AG04449 (cell line): ENCODE measurements at regions not wholly inside any gene's neighbourhood (a gene's known extent, or its start where the extent isn't known, plus 50 kb on each side); places are given as distances from the start of the nearest gene placed in this dataset.

Experiments
- CTCF ChIA-PET: fragments of 350-600 bp; formaldehyde crosslinking; extraction: SDS; loops from one replicate; lab custom pipeline; 2021; ENCODE audit warnings: antibody characterized with exemption; lab: Yijun Ruan, JAX
- POLR2A ChIA-PET: fragments of 400-600, 350-600 bp; formaldehyde crosslinking; extraction: SDS; loops from one replicate; lab custom pipeline; 2020; ENCODE audit warnings: antibody characterized with exemption, inconsistent platforms; lab: Yijun Ruan, JAX
- DNase-seq: peaks from one replicate; pipeline ENCODE4 v3.0.0-alpha.2; 2010; ENCODE audit warnings: low read depth, low spot score
- H3K4me3 ChIP-seq: 2 replicates; pipeline ENCODE4 v1.5.1; 2011; ENCODE audit warnings: low read depth, mild to moderate bottlenecking, control low read depth, low read length
- TF ChIP-seq, protein P1 (sequence below): IDR thresholded peaks from one replicate; pipeline ENCODE4 v1.5.1; 2011; ENCODE audit warnings: mild to moderate bottlenecking, moderate library complexity, low read length, control low read depth, inconsistent platforms; ENCODE audit not compliant: insufficient read depth; ENCODE audit errors: missing control alignments

DNA sequence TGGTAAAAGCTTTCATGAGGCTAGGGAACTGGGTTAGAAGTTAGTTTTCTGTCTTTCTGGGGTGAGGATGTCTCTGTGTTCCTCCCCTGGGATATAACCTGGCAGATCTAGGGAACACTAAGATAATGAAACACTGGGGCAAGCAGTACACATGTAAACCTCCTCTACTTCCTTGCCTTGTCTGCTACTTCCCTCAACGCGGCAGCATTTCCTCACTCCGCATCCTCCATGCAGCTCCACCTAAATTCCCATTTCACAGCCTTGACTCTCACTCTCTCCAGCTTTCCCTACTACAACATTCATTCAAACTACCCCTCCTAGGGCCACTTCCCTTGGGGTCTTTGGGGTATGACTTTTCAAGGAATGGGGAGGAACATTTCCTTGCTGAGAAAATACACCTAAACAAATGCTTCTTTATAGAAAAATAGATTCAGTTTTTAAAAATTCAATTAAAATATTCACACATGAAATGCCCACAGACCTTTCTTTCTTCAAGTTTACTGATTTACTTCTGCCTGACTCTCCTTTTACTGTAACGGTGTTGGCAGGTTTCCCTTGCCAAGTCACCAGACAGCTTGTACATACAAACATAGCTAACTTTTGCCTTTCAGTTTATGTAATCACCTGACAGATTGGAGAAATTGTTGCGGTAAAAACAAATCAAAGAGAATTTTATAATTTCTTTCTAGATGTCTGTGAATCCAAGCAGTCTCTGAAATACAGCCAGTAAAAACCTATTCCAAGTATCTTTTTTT lies 90.1 kb downstream of the TNFSF18 start:
- H3K4me3 ChIP-seq = no peak overlapping the region
- POLR2A ChIA-PET = interaction anchor here (0.6 to 2.3 kb wide), 3 partner anchors 32 to 242 kb away, joined by 3 to 6 read pairs (median 4); no protein-coding TSS in a partner anchor
- no peak for DNase-seq
- CTCF ChIA-PET = interaction anchor here (0.7 to 2.5 kb wide), 5 partner anchors 134 to 243 kb away, joined by 3 to 9 read pairs (median 7); no protein-coding TSS in a partner anchor
- TF ChIP-seq, protein P1, sequence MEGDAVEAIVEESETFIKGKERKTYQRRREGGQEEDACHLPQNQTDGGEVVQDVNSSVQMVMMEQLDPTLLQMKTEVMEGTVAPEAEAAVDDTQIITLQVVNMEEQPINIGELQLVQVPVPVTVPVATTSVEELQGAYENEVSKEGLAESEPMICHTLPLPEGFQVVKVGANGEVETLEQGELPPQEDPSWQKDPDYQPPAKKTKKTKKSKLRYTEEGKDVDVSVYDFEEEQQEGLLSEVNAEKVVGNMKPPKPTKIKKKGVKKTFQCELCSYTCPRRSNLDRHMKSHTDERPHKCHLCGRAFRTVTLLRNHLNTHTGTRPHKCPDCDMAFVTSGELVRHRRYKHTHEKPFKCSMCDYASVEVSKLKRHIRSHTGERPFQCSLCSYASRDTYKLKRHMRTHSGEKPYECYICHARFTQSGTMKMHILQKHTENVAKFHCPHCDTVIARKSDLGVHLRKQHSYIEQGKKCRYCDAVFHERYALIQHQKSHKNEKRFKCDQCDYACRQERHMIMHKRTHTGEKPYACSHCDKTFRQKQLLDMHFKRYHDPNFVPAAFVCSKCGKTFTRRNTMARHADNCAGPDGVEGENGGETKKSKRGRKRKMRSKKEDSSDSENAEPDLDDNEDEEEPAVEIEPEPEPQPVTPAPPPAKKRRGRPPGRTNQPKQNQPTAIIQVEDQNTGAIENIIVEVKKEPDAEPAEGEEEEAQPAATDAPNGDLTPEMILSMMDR = no peak

DNA sequence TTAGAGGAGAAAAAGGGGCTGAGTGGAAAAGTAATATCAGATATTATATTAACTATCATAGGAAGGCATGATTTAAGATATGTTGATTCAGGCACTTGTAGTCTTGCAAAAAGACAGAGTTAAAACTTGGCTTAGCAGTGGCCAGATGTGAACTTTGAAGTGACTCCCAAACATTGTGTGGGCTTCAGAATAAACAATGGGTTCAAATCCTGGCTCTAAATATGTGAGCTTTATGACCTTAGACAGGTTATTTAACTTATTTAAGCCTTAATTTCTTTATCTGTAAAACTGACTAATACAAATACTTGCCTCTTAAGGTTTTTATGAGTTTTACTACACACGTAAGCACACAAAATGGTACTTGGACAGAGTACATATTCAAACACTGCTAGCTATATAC lies 85.9 kb downstream of the TNFSF18 start:
- H3K4me3 ChIP-seq = no peak overlapping the region
- TF ChIP-seq, protein P1 = no peak
- ChIA-PET CTCF (interaction anchor here (0.9 to 1.1 kb wide), 3 partner anchors 27 to 237 kb away, joined by 3 read pairs; no protein-coding TSS in a partner anchor), POLR2A (no interaction called here)
- DNase-seq = no peak

DNA sequence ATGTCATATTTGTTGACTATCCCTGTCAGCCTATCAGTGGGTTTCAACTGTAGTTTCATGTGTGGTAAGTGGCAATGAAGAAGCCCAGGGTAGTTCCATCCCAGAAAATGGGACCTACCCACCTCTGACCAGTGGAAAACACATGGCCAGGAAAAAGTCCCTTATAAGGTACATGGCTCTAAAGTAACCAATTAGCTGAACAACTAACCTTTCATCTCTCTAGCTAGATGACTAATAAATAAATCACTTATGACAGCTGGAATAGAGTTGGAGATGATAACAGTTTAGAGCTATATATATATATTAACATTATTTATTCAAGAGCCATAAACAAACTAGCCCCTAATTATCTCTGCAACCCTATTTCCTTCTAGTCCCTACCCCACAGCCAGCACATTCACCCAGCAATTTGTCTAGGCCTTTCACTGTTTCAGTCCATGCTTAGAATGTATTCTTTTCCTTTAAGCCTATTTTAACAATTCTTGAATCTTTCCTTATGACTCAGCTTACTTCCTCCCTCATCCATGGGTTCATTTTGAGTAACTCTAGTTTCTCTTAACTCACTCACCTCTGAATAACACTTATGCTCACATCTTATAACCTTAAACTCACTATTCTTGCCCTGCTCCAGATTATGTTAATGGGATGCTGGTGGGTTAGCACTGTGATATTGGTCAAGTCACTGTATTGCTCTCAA lies 83.7 kb downstream of the TNFSF18 start:
- H3K4me3 ChIP-seq = no peak overlapping the region
- CTCF ChIA-PET = interaction anchor here (0.6 to 1.7 kb wide), 4 partner anchors 11 to 57 kb away, joined by 3 to 5 read pairs (median 3); no protein-coding TSS in a partner anchor
- DNase-seq = no peak
- POLR2A ChIA-PET = interaction anchor here (0.6 kb wide), 2 partner anchors 31 to 64 kb away, joined by 3 read pairs; no protein-coding TSS in a partner anchor
- TF ChIP-seq, protein P1 = no peak

DNA sequence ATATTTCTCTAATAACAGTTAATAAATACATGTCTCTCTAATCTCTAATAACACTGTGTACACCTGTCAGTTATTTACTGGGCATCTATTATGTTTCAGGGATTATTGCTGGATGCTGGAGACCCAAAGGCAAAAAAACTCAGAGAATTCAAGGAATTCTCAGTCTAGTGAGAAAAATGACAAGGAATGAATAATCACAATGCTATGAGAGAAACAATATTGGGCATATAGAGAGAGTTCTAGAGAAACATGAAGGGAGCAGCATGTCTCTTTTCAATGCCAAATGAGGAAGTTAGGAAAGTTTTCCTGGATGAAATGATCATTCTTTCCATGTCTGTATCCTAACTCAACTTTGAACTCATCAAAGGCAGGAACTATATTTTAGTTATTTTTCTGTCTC lies 82.8 kb downstream of the TNFSF18 start:
- POLR2A ChIA-PET = no interaction called here
- CTCF ChIA-PET = no interaction called here

DNA sequence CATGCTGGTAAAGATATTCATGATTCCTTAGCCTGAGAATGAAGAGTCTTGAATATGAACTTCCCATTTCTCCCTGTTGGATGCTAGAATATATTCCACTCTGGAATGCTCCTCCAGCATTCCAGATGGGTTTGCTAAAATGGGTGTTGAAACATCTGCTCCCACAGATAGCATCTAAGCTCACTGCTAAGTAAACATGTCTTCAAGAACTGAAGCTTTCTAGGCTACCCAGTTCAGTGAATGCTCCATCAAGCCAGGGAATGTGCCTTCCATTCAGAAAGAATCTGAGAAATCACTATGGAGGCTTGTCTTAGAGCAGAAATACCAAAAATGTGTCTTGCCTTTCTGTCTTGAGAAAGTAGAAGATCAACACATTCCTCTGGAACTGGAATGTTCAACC lies 81.1 kb downstream of the TNFSF18 start:
- ChIA-PET CTCF (interaction anchor here (1.0 kb wide), 1 partner anchor 67 kb away, joined by 3 read pairs; no protein-coding TSS in a partner anchor), POLR2A (interaction anchor here (0.7 to 1.5 kb wide), 7 partner anchors 14 to 232 kb away, joined by 3 to 6 read pairs (median 4); no protein-coding TSS in a partner anchor)
- H3K4me3 ChIP-seq = no peak overlapping the region
- DNase-seq = peak; percentile 95
- TF ChIP-seq, protein P1 = no peak

More for the DNA sequence above, 82.8 kb downstream of the TNFSF18 start:
- TF ChIP-seq, protein P1 = no peak
- no peak for DNase-seq
- H3K4me3 ChIP-seq = no peak overlapping the region

DNA sequence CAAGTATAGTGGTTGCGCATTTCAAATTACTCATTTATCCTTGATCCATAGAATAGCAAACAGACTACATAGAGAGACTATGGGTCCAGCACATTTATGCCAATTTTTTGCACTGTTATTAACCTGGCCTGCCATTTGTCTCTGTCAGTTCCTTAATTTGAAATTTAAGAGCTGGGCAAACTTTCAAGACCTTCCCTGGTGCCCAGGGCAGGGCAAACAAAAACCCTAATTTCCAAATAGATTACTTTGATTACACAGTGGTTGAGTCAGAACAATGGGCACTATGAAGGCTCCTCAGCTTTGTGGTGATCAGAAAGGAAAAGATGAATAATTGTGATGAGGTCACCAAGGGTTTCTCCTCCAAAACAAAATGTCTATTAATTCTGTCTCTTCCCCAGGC lies 80.6 kb downstream of the TNFSF18 start:
- TF ChIP-seq, protein P1 = no peak
- POLR2A ChIA-PET = interaction anchor here (0.7 to 1.5 kb wide), 7 partner anchors 15 to 232 kb away, joined by 3 to 6 read pairs (median 4); no protein-coding TSS in a partner anchor

More for the DNA sequence above, 80.6 kb downstream of the TNFSF18 start:
- CTCF ChIA-PET = interaction anchor here (1.0 kb wide), 1 partner anchor 67 kb away, joined by 3 read pairs; no protein-coding TSS in a partner anchor
- H3K4me3 ChIP-seq = no peak overlapping the region
- no peak for DNase-seq
